Stimulated activated CD8-positive, alpha-beta memory T cell treated with anti-CD3 and anti-CD28 coated beads, Interleukin-4, amount 100 ng/mL, for 1 hour (primary cell): ENCODE measurements at regions not wholly inside any gene's neighbourhood (a gene's known extent, or its start where the extent isn't known, plus 50 kb on each side); places are given as distances from the start of the nearest gene placed in this dataset.

ENCODE experiments used
- DNase-seq, 2 donors: peaks; one replicate each; pipeline ENCODE4 v3.0.0-alpha.2; 2020; ENCODE audit warnings: low read depth in 2 of 2, low spot score in 1 of 2

GRCh38 chr5:2696156-2696807 lies 55.2 kb downstream of the IRX2 start:
- no peak for DNase-seq

- no peak for DNase-seq
These were observed 56.1 kb downstream of the IRX2 start for GRCh38 chr5:2695200-2695891.

DNA sequence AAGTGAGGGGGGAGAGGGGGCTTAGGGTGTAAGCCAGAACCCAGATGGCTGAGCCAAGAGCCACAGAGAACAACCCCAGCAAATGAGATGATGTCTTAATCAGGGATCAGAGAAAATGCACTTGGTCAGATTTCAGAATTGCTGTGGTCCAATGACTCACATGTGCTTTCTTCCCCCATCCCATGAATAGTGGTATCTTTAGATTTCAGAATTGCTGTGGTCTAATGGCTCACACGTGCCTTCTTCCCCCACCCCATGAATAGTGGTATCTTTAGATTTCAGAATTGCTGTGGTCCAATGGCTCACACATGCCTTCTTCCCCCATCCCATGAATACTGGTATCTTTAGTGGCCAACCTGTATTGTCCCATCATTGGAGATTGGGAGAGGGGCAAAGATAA lies 59.9 kb downstream of the IRX2 start:
- no peak for DNase-seq

DNA sequence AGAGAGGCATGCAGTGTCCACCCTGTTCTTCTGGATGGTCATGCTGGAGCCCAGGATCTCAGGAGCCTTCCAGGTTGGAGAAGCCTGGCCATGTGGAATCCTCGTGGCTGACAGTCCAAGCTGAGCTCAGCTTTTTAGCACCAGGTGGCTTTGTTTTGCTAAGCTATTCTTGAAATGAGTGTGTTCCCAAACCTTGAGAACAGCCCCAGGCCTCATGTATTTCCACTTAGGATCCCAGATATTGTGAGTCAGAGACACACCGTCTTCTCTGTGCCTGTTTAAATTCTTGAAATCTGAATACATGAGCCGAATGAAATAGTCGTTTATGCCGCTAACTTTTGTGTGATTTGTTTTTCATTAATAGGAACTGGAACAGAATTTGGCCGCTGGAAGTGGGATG lies 61.2 kb downstream of the IRX2 start:
- DNase-seq: no peak

DNA sequence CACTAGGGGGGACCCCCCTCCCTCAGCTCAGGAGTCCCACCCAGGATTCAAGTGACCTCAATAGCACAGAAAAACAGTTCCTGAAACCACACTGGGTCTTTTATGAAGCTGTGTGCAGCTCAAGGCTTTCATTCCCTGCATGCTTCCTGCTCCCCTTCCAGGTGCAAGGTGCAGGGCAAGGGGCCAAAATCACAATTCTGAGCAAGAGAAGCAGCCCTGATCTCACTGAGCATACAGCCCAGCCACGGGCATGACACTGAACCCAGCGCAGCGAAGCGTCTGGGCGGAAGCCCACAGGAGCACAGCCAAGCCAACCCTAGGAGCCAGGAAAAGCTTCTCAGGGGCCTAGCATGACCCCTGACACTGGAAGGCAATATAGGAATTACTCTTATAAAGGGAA lies 62.9 kb downstream of the IRX2 start:
- no peak for DNase-seq

DNA sequence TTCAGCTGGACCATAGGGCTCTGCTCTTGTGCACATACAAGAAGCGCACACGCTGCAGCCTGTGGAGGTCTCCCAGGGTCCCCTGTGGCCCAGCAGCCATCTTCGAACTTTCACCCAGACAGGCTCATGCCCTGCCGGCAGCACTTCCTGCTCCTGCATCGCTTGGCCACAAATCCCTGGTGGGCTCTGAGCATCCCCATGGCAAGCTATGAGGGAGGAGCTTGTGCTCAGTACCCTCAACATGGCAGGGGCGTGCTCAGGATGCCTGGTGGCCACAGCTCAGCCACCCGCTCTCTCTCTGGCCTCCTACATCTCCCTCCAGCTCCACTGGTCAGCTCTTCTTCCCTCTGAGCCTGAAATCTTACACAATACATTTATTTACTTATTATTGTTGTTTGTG lies 63.7 kb downstream of the IRX2 start:
- no peak for DNase-seq

DNA sequence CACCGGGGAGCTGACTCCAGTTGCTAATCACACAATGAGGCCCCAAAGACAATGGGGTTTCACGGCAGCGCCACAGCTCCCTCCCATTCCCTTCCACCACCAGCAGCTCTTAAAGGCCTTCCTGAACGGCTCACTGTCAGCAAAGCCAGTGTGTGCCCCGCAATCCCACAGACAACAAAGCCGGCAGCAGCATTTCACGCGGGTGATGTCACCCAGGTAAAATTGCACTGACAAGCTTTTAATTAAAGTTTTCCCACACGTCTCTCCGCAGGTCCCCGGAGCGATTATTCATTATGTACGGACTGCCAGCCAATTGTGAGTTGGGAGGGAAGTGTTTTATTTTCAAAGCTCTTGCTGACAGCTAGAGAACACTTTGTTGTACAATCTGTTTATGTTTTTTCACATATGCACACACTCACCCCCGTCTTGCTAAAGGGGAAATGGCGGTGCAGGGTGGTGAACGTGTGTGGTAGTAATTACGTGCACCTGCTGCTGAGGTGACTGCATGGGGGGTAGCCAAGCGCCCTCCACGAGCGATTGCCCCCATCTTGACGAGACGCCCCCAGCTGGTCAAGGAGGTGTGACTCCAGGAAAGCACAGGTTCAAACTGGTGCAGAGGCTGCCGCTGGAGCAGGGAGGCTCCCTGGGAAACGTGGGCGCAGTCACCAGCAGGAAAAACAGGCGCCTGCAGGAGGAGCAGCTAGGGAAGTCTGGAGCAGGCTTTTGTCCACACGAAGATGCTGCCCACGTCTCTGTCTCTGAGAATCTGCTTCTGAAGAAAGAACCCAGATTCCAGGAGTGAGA lies 65.0 kb downstream of the IRX2 start:
- no peak for DNase-seq

DNA sequence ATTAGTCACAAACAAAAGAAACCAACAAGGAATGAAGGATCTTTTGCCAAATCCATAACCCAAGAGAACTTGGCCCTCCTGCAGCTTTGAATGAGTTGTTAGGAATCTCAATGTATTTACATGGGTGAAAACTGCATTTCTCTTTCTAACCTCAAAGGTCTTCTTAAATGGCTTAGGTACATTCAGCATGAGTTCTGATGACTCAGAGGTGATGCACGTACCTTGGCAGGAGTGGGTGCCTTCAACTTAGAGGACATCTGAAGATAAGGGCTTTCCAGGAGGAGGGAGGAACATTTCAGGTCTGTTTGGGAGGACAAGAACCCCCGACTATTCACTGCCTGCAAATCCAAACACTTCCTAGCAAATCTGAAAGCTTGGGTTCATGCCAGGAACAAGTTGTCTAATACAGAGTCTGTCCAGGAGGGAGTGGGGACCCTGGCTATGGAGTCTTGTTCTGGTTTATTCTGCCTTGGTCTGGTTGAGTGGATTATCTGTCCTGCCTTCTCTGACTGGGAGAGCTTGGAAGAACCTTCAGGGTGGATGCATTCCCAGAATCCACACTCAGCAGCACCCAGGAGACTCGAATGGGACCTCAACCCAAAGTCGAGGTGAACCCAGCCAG lies 65.7 kb downstream of the IRX2 start:
- no peak for DNase-seq

GRCh38 chr5:2684606-2685005 lies 66.9 kb downstream of the IRX2 start:
- DNase-seq: no peak

DNA sequence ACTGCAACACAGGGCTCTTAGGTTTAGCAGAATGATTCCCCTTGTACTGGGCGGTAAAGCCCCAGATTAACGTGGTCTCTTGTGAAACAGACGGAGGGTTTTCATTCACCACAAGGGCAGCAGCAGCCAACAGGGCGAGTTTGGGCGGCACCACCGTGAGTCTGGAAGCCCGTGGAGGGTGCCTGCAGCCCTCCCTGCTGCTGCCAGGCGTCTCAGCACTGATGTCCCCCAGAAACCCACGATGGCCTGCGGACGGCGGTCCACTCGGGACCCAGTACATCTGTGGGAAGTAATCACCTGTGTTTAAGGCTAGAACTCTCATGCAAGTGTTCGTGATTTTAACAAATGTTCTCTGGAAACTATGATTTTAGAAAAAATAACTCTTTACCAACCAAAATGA lies 67.8 kb downstream of the IRX2 start:
- DNase-seq: no peak

- DNase-seq: no peak
These were observed 70.0 kb downstream of the IRX2 start for GRCh38 chr5:2681476-2681875.

GRCh38 chr5:2680979-2681378 lies 70.5 kb downstream of the IRX2 start:
- DNase-seq: no peak

- DNase-seq: no peak
These were observed 73.8 kb downstream of the IRX2 start for GRCh38 chr5:2677689-2678088.

DNA sequence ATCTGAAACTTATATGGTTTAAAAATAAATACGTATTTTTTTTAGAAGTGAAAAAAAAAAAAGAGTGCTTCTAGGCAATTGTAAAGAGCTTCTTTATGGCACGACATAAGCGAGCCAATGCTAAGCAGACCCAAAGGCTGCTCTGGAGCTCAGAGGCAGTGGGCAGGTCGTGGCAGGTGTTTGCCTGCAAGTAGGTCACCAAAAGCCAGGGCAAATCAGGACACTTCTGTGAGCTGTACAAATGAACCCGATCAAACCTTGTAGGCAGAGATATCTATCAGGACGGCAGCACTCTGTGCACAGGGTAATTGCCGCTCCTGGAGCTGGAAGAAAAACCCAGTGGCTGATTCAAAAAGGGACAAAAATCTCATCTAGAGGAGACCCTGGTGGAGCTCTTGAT lies 75.9 kb downstream of the IRX2 start:
- DNase-seq: no peak

DNA sequence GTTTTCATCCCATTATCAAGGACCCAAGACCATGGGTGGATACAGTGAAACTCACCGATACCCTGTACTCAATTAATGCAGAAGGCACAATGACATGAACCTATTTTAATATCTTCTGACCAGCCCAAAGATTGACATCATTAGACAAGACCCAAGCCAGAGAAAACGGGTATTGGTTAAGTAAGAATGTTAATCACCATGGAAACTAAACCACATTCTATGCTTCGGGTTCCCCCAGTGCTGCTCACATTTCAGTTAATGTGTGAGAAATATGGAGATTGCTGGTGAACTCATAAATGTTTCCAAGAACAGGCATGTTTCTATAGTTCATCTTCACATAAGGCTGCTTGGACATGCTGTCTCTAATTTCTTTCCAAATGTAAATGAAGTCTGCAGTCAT lies 77.0 kb downstream of the IRX2 start:
- no peak for DNase-seq

GRCh38 chr5:2670940-2671339 lies 80.5 kb downstream of the IRX2 start:
- no peak for DNase-seq

DNA sequence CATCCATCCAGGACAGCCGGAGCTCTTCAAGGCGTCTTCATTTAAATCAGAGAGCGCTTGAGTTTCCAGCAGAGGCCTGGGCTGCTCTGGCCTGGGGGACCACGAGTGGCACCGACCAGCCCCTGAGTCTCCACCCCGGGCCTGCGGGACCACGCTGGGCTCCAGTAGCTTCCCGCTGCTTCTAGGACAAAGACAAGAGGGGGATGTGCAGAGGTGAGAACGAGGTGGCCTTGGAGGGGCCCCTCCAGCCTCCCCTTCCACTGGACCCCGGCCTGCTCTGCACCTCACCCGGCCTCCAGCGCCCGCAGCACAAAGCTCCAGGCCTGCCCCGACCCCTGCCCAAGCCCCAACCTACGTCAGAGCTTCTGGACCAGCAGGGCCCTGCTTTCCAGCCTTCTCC lies 81.6 kb downstream of the IRX2 start:
- no peak for DNase-seq

DNA sequence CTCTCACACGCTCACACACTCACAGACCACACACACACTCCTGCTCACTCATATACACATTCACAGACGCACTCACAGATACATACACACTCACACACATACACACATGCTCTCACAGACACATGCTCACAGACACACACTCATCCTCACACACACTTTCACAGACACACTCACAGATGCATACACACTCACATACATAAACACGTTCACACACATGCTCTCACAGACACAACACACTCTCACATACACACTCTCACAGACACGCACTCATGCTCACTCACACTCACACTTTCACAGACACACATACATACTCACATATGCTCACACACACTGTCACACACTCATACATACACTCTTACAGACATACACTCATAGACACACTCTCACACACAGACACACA lies 82.2 kb downstream of the IRX2 start:
- no peak for DNase-seq

- no peak for DNase-seq
These were observed 85.4 kb downstream of the IRX2 start for GRCh38 chr5:2666081-2666480.

- DNase-seq: no peak
These were observed 88.0 kb downstream of the IRX2 start for GRCh38 chr5:2663489-2663888.

DNA sequence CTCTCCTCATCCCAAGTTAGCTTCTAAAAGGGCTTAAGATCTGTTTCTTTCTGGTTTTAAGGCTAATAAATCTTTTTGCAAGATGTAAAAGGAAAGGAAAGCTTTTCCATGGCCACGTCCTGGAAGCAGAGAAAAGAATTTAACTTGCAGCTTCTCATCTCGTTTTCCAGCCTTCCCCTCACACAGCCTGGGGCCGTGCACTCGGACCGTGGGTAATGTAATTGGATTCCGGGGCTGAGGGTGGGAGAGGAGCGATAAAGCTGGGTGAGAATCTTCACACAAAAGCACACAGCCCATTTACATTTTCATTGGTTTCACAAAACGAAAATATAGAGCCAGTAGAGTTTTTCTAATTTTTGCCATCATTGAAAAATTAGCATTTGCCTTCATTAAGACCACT lies 91.2 kb downstream of the IRX2 start:
- DNase-seq: no peak

- DNase-seq: no peak
These were observed 92.5 kb downstream of the IRX2 start for GRCh38 chr5:2658881-2659470.
